GM23248 (cell line): ENCODE measurements at regions not wholly inside any gene's neighbourhood (a gene's known extent, or its start where the extent isn't known, plus 50 kb on each side); places are given as distances from the start of the nearest gene placed in this dataset.

Experiments used
- EZH2 ChIP-seq: fragments of 200-600 bp; sonication (generic); IDR thresholded peaks from 2 replicates; pipeline ENCODE4 v1.6.1; 2018; ENCODE audit warnings: antibody characterized with exemption, mild to moderate bottlenecking; ENCODE audit not compliant: insufficient read depth, poor library complexity, severe bottlenecking
- EZH2phosphoT487 ChIP-seq: fragments of 200-600 bp; sonication (generic); IDR thresholded peaks from 2 replicates; pipeline ENCODE4 v1.6.1; 2018; ENCODE audit warnings: antibody characterized with exemption, moderate library complexity, mild to moderate bottlenecking, low read depth; ENCODE audit not compliant: insufficient read depth

DNA sequence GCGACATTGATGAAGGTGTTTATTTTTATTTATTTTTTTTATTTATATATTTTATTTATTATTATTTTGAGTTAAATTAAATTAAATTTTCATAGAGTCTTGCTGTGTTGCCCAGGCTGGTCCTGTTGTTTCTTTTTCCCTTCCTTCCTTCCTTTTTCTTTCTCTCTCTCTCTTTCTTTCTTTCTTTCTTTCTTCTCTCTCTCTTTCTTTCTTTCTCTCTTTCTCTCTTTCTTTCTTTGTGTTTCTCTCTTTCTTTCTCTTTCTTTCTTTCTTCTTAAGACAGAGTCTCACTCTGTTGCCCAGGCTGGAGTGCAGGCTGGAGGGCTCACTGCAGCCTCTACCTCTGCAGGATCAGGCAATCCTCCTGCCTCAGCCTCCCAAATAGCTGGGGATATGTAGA lies 84.7 kb upstream of the AKAP12 start:
- TF ChIP-seq EZH2 (no peak), EZH2phosphoT487 (no peak)
